ENCODE measurements at regions not wholly inside any gene's neighbourhood (a gene's known extent, or its start where the extent isn't known, plus 50 kb on each side); places are given as distances from the start of the nearest gene placed in this dataset.

- DNase-seq (ENCODE audit: low spot score), result no peak
Measured at GRCh38 chr3:119091936-119092677, 53.9 kb upstream of the TEX55 start.

DNA sequence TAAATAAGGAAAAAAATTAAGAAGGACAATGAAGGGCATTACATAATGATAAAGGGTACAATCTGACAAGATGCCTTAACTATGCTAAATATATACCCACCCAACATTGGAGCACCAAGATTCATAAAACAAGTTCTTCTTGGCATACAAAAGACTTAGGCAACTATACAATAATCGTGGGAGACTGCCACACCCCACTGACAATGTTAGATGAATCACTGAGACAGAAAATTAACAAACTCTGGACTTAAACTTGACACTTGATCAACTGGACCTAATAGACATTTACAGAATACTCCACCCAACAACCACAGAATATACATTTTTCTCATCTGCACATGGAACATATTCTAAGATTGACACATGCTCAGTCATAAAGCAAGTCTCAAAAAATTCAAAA is 53.2 kb upstream of the IGSF11 start:
- DNase-seq (ENCODE audit: low spot score), result no peak

- no peak for DNase-seq (ENCODE audit: low spot score)
Measured at GRCh38 chr3:119085070-119085439, 50.4 kb upstream of the IGSF11 start.

DNA sequence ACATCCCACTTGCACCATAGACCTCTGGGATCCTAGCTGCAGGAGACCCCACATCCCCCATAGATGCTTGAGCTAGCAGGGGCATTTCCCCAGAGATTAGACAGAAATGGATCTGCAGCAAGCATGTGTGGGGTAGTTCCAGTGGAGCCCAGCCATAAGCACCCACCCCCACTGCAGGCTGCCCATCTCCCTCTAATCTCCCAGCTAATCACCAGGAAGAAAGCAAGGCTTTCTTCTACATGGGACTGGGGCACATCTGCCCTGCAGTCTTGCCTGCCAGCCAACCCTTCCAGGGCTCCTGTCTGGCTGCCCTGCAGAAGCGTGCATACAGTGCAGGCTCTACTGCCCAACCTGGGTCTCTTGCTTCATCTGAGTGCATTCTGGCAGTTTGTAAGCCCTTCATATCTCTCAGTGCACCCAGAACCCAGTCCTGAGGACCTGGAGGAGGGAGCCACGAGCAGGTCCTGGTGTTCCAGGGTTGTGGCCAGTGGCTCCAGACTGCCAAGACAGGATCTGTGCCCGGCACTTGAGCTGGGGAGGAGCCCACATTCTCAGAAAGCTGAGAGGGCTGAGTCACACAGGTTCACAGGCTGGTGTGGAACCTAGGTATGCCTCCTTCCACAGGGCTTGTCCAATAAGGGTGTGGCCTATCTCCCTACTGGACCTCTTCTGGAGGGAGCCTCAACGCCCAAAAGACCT is 49.9 kb upstream of the IGSF11 start:
- DNase-seq (ENCODE audit: low spot score), result peak; percentile 58
